ENCODE measurements at regions not wholly inside any gene's neighbourhood (a gene's known extent, or its start where the extent isn't known, plus 50 kb on each side); places are given as distances from the start of the nearest gene placed in this dataset.

DNA sequence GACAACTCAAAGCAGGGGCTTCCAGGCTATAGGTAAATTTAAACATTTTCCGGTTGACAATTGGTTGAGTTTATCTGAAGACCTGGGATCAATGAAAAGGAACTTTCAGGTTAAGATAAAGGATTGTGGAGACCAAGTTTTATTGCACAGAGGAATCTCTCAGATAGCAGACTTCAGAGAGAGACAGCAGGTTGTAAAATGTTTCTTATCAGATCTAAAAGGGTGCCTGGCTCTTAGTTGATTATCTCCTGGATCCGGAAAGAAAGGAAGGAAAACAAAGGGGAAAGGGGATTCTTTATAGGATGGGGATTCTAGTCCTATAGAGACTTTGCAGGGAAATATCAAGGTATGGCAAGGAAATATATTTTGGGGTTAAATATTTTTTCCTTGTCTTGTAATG is 951.3 kb upstream of the SEMA6D start:
- H4K20me1 ChIP-seq (ENCODE audit: insufficient read depth, low read length) = no peaks in the 10 kb centered on the region
- no peak for DNase-seq
- H3K9me1 ChIP-seq (ENCODE audit: insufficient read depth, low read length) = no peaks in the 10 kb centered on the region
- intact Hi-C loops (cut with micrococcal nuclease) (no loop called here), dilution Hi-C loops (cut with HindIII; ENCODE audit: low sequenced_read_pairs, unreplicated experiment) (no loop called here), in situ Hi-C loops (cut with MboI; ENCODE audit: low sequenced_read_pairs) (no loop called here)
- no peak overlapping the region for H2AFZ ChIP-seq (replicated peaks; ENCODE audit: low read length, poor library complexity)
- H2BK20ac ChIP-seq (ENCODE audit: low read depth, low read length) = no peak overlapping the region
- ChIA-PET CTCF (no interaction called here), POLR2A (ENCODE audit: unreplicated experiment) (no interaction called here)
- H2AK9ac ChIP-seq (replicated peaks; ENCODE audit: low read depth, low read length, poor library complexity) = no peak overlapping the region
- no peak overlapping the region for H4K8ac ChIP-seq (ENCODE audit: low read depth in 2 of 2, low read length in 2 of 2)
- no peak overlapping the region for H2BK120ac ChIP-seq (ENCODE audit: low read depth, low read length)
- H3K18ac ChIP-seq (ENCODE audit: low read depth, low read length) = no peak overlapping the region
- no peak overlapping the region for H3K27ac ChIP-seq (ENCODE audit: insufficient read depth, low read length)
- no peak overlapping the region for H4K5ac ChIP-seq (ENCODE audit: low read depth, low read length)
- TF ChIP-seq RFX5 (IDR thresholded peaks at IDR 0.05; ENCODE audit: low read depth, low read length) = no peak
- no peak for TF ChIP-seq SMC3 (IDR thresholded peaks at IDR 0.05; ENCODE audit: low read depth, low read length)
- TF ChIP-seq MAZ (IDR thresholded peaks at IDR 0.05; ENCODE audit: borderline replicate concordance, low read depth, low read length) = no peak
- no peak for TF ChIP-seq USF2 (IDR thresholded peaks at IDR 0.05; ENCODE audit: low read depth, low read length)
- TF ChIP-seq MXI1 (IDR thresholded peaks at IDR 0.05; ENCODE audit: borderline replicate concordance, low read depth, low read length) = no peak
- TF ChIP-seq NFE2L2 (IDR thresholded peaks at IDR 0.05; ENCODE audit: low read depth, low read length) = no peak
- TF ChIP-seq MAFK (IDR thresholded peaks at IDR 0.05; ENCODE audit: low read depth, low read length) = no peak
- no peak for TF ChIP-seq ELK1 (IDR thresholded peaks at IDR 0.05; ENCODE audit: borderline replicate concordance, low read depth, low read length)
- no peak for TF ChIP-seq CEBPB (IDR thresholded peaks at IDR 0.05; ENCODE audit: low read depth, low read length)
- TF ChIP-seq FOS (IDR thresholded peaks at IDR 0.05; ENCODE audit: low read depth, low read length) = no peak
- WGBS, 2 experiments (ENCODE audit: extremely low coverage in 2 of 2, insufficient read length in 1 of 2) = 17% methylated on average over 1 of the region's 2 CpGs; no CpG with 5 or more reads in 1 of the 2 experiments
- no peak overlapping the region for H2BK5ac ChIP-seq (ENCODE audit: low read depth, low read length, poor library complexity, severe bottlenecking)
- no peak overlapping the region for H3K9ac ChIP-seq (ENCODE audit: low read depth, low read length)
- H3K27me3 ChIP-seq (ENCODE audit: control insufficient read depth, insufficient read depth, low read length) = no peaks in the 10 kb centered on the region
- H3K56ac ChIP-seq (ENCODE audit: extremely low read depth, insufficient read depth, low read length) = no peak overlapping the region
- H3K14ac ChIP-seq (replicated peaks; ENCODE audit: low read depth, low read length) = no peak overlapping the region
- peaks cover 8% of the 10 kb centered on the region for H3K9me3 ChIP-seq (ENCODE audit: control insufficient read depth, insufficient read depth, low read length)
- H3K79me1 ChIP-seq (ENCODE audit: low read depth in 1 of 2, low read length in 2 of 2) = no peaks in the 10 kb centered on the region
- no peak overlapping the region for H2AK5ac ChIP-seq (ENCODE audit: low read depth, low read length)
- H3K4me3 ChIP-seq (ENCODE audit: insufficient read depth, low read depth, low read length) = no peak overlapping the region
- H3K23ac ChIP-seq (ENCODE audit: low read depth, low read length) = no peak overlapping the region
- H3K4ac ChIP-seq (ENCODE audit: low read depth, low read length) = no peak overlapping the region
- H3K4me1 ChIP-seq (ENCODE audit: control insufficient read depth, insufficient read depth, low read length) = no peaks in the 10 kb centered on the region
- no peaks in the 10 kb centered on the region for H3K36me3 ChIP-seq (ENCODE audit: control insufficient read depth, insufficient read depth, low read length)
- BruUV-seq (replicated peaks) = no TSS peak
- H4K91ac ChIP-seq (ENCODE audit: insufficient read depth, low read depth, low read length) = no peak overlapping the region
- no peak for ATAC-seq (ENCODE audit: low read depth)
- no peak overlapping the region for H2BK15ac ChIP-seq (ENCODE audit: low read depth, low read length)
- no peak overlapping the region for H3K4me2 ChIP-seq (ENCODE audit: low read depth, low read length)

Data from IMR-90 (cell line).